ENCODE measurements at regions not wholly inside any gene's neighbourhood (a gene's known extent, or its start where the extent isn't known, plus 50 kb on each side); places are given as distances from the start of the nearest gene placed in this dataset.

DNA sequence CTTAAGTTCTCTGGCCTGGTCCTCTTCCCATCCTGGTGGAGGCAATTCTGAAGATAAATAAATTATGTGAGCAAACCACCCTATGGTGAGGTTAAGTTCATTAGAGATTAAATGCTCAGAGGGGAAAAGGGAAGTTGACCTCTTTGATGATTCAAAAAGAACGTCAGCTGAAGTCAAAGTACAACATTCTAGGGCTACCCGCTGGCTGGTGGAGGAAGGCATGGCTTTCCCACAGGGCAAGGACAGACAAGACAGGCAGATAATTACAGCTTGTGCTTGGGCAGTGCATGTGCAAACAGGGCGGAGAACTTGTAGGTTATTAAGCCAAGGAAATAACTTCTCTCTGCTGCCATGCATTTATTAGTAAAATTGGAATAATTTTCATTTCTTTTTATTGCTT lies 91.0 kb upstream of the SLC24A3 start:
- H3K4me1 ChIP-seq (ENCODE audit: low read length) = peaks cover 17% of the 10 kb centered on the region
- no peaks in the 10 kb centered on the region for H3K36me3 ChIP-seq (replicated peaks; ENCODE audit: low read depth, low read length)
- H2AFZ ChIP-seq (ENCODE audit: low read depth, low read length) = no peak overlapping the region
- H3K9me3 ChIP-seq (ENCODE audit: insufficient read depth, low read length) = no peaks in the 10 kb centered on the region
- no peaks in the 10 kb centered on the region for H3K79me2 ChIP-seq (ENCODE audit: low read length)
- no peak overlapping the region for H3K4me2 ChIP-seq (ENCODE audit: low read length)
- no peak overlapping the region for H3K27ac ChIP-seq (ENCODE audit: low read length)
- TF ChIP-seq, protein P1, sequence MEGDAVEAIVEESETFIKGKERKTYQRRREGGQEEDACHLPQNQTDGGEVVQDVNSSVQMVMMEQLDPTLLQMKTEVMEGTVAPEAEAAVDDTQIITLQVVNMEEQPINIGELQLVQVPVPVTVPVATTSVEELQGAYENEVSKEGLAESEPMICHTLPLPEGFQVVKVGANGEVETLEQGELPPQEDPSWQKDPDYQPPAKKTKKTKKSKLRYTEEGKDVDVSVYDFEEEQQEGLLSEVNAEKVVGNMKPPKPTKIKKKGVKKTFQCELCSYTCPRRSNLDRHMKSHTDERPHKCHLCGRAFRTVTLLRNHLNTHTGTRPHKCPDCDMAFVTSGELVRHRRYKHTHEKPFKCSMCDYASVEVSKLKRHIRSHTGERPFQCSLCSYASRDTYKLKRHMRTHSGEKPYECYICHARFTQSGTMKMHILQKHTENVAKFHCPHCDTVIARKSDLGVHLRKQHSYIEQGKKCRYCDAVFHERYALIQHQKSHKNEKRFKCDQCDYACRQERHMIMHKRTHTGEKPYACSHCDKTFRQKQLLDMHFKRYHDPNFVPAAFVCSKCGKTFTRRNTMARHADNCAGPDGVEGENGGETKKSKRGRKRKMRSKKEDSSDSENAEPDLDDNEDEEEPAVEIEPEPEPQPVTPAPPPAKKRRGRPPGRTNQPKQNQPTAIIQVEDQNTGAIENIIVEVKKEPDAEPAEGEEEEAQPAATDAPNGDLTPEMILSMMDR (IDR thresholded peaks at IDR 0.05; ENCODE audit: low read depth, low read length) = no peak
- TF ChIP-seq EZH2phosphoT487 (IDR thresholded peaks at IDR 0.05; ENCODE audit: low read depth) = no peak
- H3K27me3 ChIP-seq (ENCODE audit: low read depth, low read length) = no peaks in the 10 kb centered on the region
- no peaks in the 10 kb centered on the region; the same call in 1 of the 2 replicates for H4K20me1 ChIP-seq (ENCODE audit: insufficient read depth, low read length)
- no peak overlapping the region for H3K4me3 ChIP-seq (ENCODE audit: low read length)
- H3K9ac ChIP-seq (ENCODE audit: low read length) = no peak overlapping the region

- Histone ChIP-seq H3K9me3 (ENCODE audit: insufficient read depth, low read length) (no peaks in the 10 kb centered on the region), H3K4me2 (ENCODE audit: low read length) (no peak overlapping the region), H3K79me2 (ENCODE audit: low read length) (no peaks in the 10 kb centered on the region), H2AFZ (ENCODE audit: low read depth, low read length) (no peak overlapping the region), H3K4me1 (ENCODE audit: low read length) (peaks cover 17% of the 10 kb centered on the region), H3K4me3 (ENCODE audit: low read length) (no peak overlapping the region), H3K36me3 (replicated peaks; ENCODE audit: low read depth, low read length) (no peaks in the 10 kb centered on the region), H3K27me3 (ENCODE audit: low read depth, low read length) (no peaks in the 10 kb centered on the region), H3K9ac (ENCODE audit: low read length) (no peak overlapping the region), H4K20me1 (ENCODE audit: insufficient read depth, low read length) (no peaks in the 10 kb centered on the region; the same call in 1 of the 2 replicates), H3K27ac (ENCODE audit: low read length) (no peak overlapping the region)
- TF ChIP-seq, protein P1 (IDR thresholded peaks at IDR 0.05; ENCODE audit: low read depth, low read length) = no peak
- TF ChIP-seq EZH2phosphoT487 (IDR thresholded peaks at IDR 0.05; ENCODE audit: low read depth) = no peak
Observed at GRCh38 chr20:19121916-19122315, 90.5 kb upstream of the SLC24A3 start.

GRCh38 chr20:19122395-19122794 lies 90.0 kb upstream of the SLC24A3 start:
- Histone ChIP-seq H2AFZ (ENCODE audit: low read depth, low read length) (no peak overlapping the region), H3K4me3 (ENCODE audit: low read length) (no peak overlapping the region), H3K79me2 (ENCODE audit: low read length) (no peaks in the 10 kb centered on the region), H3K9me3 (ENCODE audit: insufficient read depth, low read length) (no peaks in the 10 kb centered on the region), H3K36me3 (replicated peaks; ENCODE audit: low read depth, low read length) (no peaks in the 10 kb centered on the region), H3K4me1 (ENCODE audit: low read length) (peaks cover 17% of the 10 kb centered on the region), H3K9ac (ENCODE audit: low read length) (no peak overlapping the region), H3K27ac (ENCODE audit: low read length) (no peak overlapping the region), H3K4me2 (ENCODE audit: low read length) (no peak overlapping the region), H4K20me1 (ENCODE audit: insufficient read depth, low read length) (no peaks in the 10 kb centered on the region; the same call in 1 of the 2 replicates), H3K27me3 (ENCODE audit: low read depth, low read length) (no peaks in the 10 kb centered on the region)
- TF ChIP-seq EZH2phosphoT487 (IDR thresholded peaks at IDR 0.05; ENCODE audit: low read depth) = no peak
- TF ChIP-seq, protein P1 (IDR thresholded peaks at IDR 0.05; ENCODE audit: low read depth, low read length) = no peak

GRCh38 chr20:19125508-19125907 lies 86.9 kb upstream of the SLC24A3 start:
- Histone ChIP-seq H4K20me1 (ENCODE audit: insufficient read depth, low read length) (no peaks in the 10 kb centered on the region; the same call in 1 of the 2 replicates), H3K79me2 (ENCODE audit: low read length) (no peaks in the 10 kb centered on the region), H3K36me3 (replicated peaks; ENCODE audit: low read depth, low read length) (no peaks in the 10 kb centered on the region), H3K4me3 (ENCODE audit: low read length) (no peak overlapping the region), H3K4me1 (ENCODE audit: low read length) (peaks cover 17% of the 10 kb centered on the region), H3K9me3 (ENCODE audit: insufficient read depth, low read length) (no peaks in the 10 kb centered on the region), H2AFZ (ENCODE audit: low read depth, low read length) (no peak overlapping the region), H3K9ac (ENCODE audit: low read length) (no peak overlapping the region), H3K27me3 (ENCODE audit: low read depth, low read length) (0 out of 2 replicates have a peak, but pooled peaks cover 6% of the 10 kb centered on the region), H3K4me2 (ENCODE audit: low read length) (no peak overlapping the region), H3K27ac (ENCODE audit: low read length) (no peak overlapping the region)
- TF ChIP-seq, protein P1 (IDR thresholded peaks at IDR 0.05; ENCODE audit: low read depth, low read length) = no peak
- TF ChIP-seq EZH2phosphoT487 (IDR thresholded peaks at IDR 0.05; ENCODE audit: low read depth) = no peak

Data from OCI-LY3 (cell line).